Caco-2 (cell line): ENCODE measurements at regions not wholly inside any gene's neighbourhood (a gene's known extent, or its start where the extent isn't known, plus 50 kb on each side); places are given as distances from the start of the nearest gene placed in this dataset.

Experiments
- BruUV-seq: library from RNA; stranded (reverse); fragments of 400-500 nt; replicated peaks from 2 replicates; lab custom pipeline; 2021; lab: Mats Ljungman, UMichigan
- CTCF ChIA-PET: fragments of 300-600 bp; sonication (Branson Sonifier 250); formaldehyde crosslinking; loops from one replicate; lab custom pipeline; 2022; ENCODE audit warnings: antibody characterized with exemption; lab: Charles Lee
- POLR2A ChIA-PET: fragments of 300-600 bp; sonication (Branson Sonifier 250); formaldehyde crosslinking; loops from one replicate; lab custom pipeline; 2022; ENCODE audit warnings: antibody characterized with exemption; lab: Charles Lee
- DNase-seq, 2 experiments: peaks; one replicate each; pipeline versions ENCODE4 v3.0.0 to v3.0.0-alpha.2; 2020 to 2022
- H3K27me3 ChIP-seq: replicated peaks from 2 replicates; pipeline ENCODE4 v1.6.0; 2011; ENCODE audit warnings: low read length; ENCODE audit not compliant: control insufficient read depth, insufficient read depth
- H3K36me3 ChIP-seq: 2 replicates; pipeline ENCODE4 v1.5.1; 2011; ENCODE audit warnings: low read length; ENCODE audit not compliant: control insufficient read depth, insufficient read depth
- H3K4me1 ChIP-seq: fragments of 250-450 bp; sonication (Bioruptor Pico); 2 replicates; pipeline ENCODE4 v1.5.1; 2020; ENCODE audit warnings: mild to moderate bottlenecking
- H3K4me3 ChIP-seq: 2 replicates; pipeline ENCODE4 v1.5.1; 2011; ENCODE audit warnings: low read depth, mild to moderate bottlenecking, control low read depth, low read length
- H3K9me3 ChIP-seq: fragments of 250-450 bp; sonication (Bioruptor Pico); 2 replicates; pipeline ENCODE4 v1.5.1; 2020; ENCODE audit warnings: mild to moderate bottlenecking, moderate library complexity
- H3K27ac Mint-ChIP-seq: one replicate; pipeline ENCODE4 v1.8.0; 2022; ENCODE audit warnings: mixed read lengths; ENCODE audit not compliant: unreplicated experiment
- H3K27me3 Mint-ChIP-seq: one replicate; pipeline ENCODE4 v1.8.0; 2022; ENCODE audit warnings: mixed read lengths; ENCODE audit not compliant: insufficient read depth, unreplicated experiment
- H3K36me3 Mint-ChIP-seq: one replicate; pipeline ENCODE4 v1.8.0; 2022; ENCODE audit warnings: mild to moderate bottlenecking, mixed read lengths; ENCODE audit not compliant: insufficient read depth, unreplicated experiment
- H3K4me1 Mint-ChIP-seq: one replicate; pipeline ENCODE4 v1.8.0; 2022; ENCODE audit warnings: low read depth, mixed read lengths; ENCODE audit not compliant: unreplicated experiment
- H3K4me3 Mint-ChIP-seq: one replicate; pipeline ENCODE4 v1.8.0; 2022; ENCODE audit warnings: mild to moderate bottlenecking, moderate library complexity, mixed read lengths; ENCODE audit not compliant: unreplicated experiment
- H3K9me3 Mint-ChIP-seq: one replicate; pipeline ENCODE4 v1.8.0; 2022; ENCODE audit warnings: mixed read lengths; ENCODE audit not compliant: unreplicated experiment
- intact Hi-C: fragments of 100-400 bp; cut with micrococcal nuclease; formaldehyde crosslinking; loops from one replicate; pipeline ENCODE4 v1.10.0; 2022; ENCODE audit not compliant: unreplicated experiment
- TF ChIP-seq, protein P1 (sequence below), 2 experiments: fragments of 200-600 bp in 1 of 2; IDR thresholded peaks; 1 replicate in 1 of 2; 2 replicates in 1 of 2; pipeline versions ENCODE4 v1.5.1 to v1.8.0; 2011 to 2022; ENCODE audit warnings: antibody characterized with exemption in 1 of 2, control low read depth in 1 of 2, inconsistent platforms in 1 of 2, low read depth in 1 of 2, low read length in 1 of 2, mild to moderate bottlenecking in 1 of 2, moderate library complexity in 1 of 2; ENCODE audit not compliant: insufficient read depth in 1 of 2, severe bottlenecking in 1 of 2, unreplicated experiment in 1 of 2

DNA sequence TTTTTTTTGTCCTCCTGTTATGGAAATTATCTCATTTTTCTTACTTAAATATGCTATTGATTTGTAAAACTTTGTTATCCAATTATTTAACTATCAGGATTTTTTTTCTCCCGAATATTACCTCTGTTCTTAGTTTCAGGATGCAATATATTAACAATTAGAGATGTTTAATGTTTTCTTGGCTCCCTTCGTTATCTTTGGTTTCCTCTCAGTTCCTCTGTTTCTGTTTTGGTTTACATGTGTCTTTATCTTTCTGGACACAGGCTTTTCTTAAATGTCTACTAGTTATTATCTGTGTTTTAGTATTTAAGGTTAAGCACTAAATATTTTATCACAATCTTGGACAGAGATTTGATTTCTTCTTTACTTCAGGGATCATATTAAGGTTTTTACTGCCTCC lies 462.2 kb upstream of the SLC10A2 start:
- Mint-ChIP-seq H3K9me3 (no peaks in the 10 kb centered on the region), H3K4me3 (no peak overlapping the region), H3K27me3 (no peaks in the 10 kb centered on the region), H3K36me3 (no peaks in the 10 kb centered on the region), H3K4me1 (peaks cover 10% of the 10 kb centered on the region), H3K27ac (no peak overlapping the region)
- ChIA-PET CTCF (no interaction called here), POLR2A (no interaction called here)
- DNase-seq, result no peak
- Histone ChIP-seq H3K27me3 (no peaks in the 10 kb centered on the region), H3K36me3 (no peaks in the 10 kb centered on the region), H3K4me3 (no peak overlapping the region), H3K9me3 (no peaks in the 10 kb centered on the region), H3K4me1 (no peaks in the 10 kb centered on the region)
- intact Hi-C loops, result no loop called here
- BruUV-seq, result no TSS peak
- TF ChIP-seq, protein P1, sequence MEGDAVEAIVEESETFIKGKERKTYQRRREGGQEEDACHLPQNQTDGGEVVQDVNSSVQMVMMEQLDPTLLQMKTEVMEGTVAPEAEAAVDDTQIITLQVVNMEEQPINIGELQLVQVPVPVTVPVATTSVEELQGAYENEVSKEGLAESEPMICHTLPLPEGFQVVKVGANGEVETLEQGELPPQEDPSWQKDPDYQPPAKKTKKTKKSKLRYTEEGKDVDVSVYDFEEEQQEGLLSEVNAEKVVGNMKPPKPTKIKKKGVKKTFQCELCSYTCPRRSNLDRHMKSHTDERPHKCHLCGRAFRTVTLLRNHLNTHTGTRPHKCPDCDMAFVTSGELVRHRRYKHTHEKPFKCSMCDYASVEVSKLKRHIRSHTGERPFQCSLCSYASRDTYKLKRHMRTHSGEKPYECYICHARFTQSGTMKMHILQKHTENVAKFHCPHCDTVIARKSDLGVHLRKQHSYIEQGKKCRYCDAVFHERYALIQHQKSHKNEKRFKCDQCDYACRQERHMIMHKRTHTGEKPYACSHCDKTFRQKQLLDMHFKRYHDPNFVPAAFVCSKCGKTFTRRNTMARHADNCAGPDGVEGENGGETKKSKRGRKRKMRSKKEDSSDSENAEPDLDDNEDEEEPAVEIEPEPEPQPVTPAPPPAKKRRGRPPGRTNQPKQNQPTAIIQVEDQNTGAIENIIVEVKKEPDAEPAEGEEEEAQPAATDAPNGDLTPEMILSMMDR (IDR thresholded peaks at IDR 0.05; ENCODE audit: insufficient read depth in 1 of 2, low read depth in 1 of 2, low read length in 1 of 2, severe bottlenecking in 1 of 2, unreplicated experiment in 1 of 2), result no peak

DNA sequence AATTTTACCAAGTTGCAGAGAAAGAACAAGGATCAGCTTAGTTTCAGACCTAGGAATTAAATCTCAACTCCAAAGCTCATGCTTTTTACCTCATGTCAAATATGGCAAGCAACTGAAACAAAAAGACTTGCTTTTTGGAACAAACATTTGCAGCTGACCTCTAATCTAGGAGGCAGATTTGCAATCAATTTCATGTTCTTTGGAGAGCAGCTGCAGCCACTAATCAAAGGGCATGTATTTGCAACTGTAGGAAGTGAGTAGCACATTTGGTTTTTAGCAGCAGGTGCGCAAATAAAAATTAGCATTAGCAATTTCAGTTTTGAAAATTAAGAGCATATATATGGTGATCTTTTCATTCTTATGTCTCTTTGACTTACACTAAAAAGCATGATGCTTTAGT lies 459.3 kb upstream of the SLC10A2 start:
- Histone ChIP-seq H3K4me3 (no peak overlapping the region), H3K36me3 (no peaks in the 10 kb centered on the region), H3K9me3 (no peaks in the 10 kb centered on the region), H3K27me3 (no peaks in the 10 kb centered on the region), H3K4me1 (no peaks in the 10 kb centered on the region)
- intact Hi-C loops, result no loop called here
- no TSS peak for BruUV-seq
- Mint-ChIP-seq H3K27ac (no peak overlapping the region), H3K36me3 (no peaks in the 10 kb centered on the region), H3K4me1 (no peaks in the 10 kb centered on the region), H3K4me3 (no peak overlapping the region), H3K27me3 (no peaks in the 10 kb centered on the region), H3K9me3 (no peaks in the 10 kb centered on the region)
- ChIA-PET CTCF (no interaction called here), POLR2A (no interaction called here)
- TF ChIP-seq, protein P1 (IDR thresholded peaks at IDR 0.05; ENCODE audit: insufficient read depth in 1 of 2, low read depth in 1 of 2, low read length in 1 of 2, severe bottlenecking in 1 of 2, unreplicated experiment in 1 of 2), result no peak
- no peak for DNase-seq

DNA sequence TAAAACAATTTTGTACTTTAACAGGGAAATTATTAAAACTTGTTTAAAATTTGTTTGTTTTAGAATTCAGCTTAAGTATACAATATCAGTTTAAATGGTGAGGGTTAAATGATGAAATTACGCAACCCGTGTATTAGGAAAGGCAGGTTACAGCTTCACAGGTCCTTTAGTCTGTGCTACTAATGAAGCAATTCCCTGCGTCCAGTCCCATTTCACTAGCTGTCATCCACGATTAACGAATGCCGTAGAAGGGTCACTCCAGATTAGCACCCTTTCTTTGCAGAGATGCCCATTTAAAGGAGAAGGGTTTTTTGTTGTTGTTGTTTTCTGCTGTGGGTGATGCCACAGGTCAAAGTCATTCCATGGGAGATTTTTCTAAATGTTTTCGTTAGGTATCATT lies 457.6 kb upstream of the SLC10A2 start:
- DNase-seq, result no peak
- TF ChIP-seq, protein P1 (IDR thresholded peaks at IDR 0.05; ENCODE audit: insufficient read depth in 1 of 2, low read depth in 1 of 2, low read length in 1 of 2, severe bottlenecking in 1 of 2, unreplicated experiment in 1 of 2), result no peak
- Histone ChIP-seq H3K9me3 (no peaks in the 10 kb centered on the region), H3K4me1 (no peaks in the 10 kb centered on the region), H3K4me3 (no peak overlapping the region), H3K27me3 (no peaks in the 10 kb centered on the region), H3K36me3 (no peaks in the 10 kb centered on the region)
- H3K27me3 Mint-ChIP-seq, result no peaks in the 10 kb centered on the region
- H3K4me3 Mint-ChIP-seq, result no peak overlapping the region
- no peaks in the 10 kb centered on the region for H3K36me3 Mint-ChIP-seq
- CTCF ChIA-PET, result no interaction called here
- intact Hi-C loops, result no loop called here
- no peaks in the 10 kb centered on the region for H3K9me3 Mint-ChIP-seq
- H3K4me1 Mint-ChIP-seq, result no peaks in the 10 kb centered on the region
- H3K27ac Mint-ChIP-seq, result no peak overlapping the region
- POLR2A ChIA-PET, result no interaction called here
- no TSS peak for BruUV-seq
